NT2/D1 (cell line): ENCODE measurements at regions not wholly inside any gene's neighbourhood (a gene's known extent, or its start where the extent isn't known, plus 50 kb on each side); places are given as distances from the start of the nearest gene placed in this dataset.

Source experiments
- DNase-seq: peaks from one replicate; pipeline ENCODE4 v3.0.0-alpha.2; 2011; ENCODE audit warnings: low read depth, low spot score
- H3K27me3 ChIP-seq: 2 replicates; pipeline ENCODE4 v1.6.0; 2011; ENCODE audit warnings: mild to moderate bottlenecking; ENCODE audit not compliant: insufficient read length, insufficient read depth
- H3K36me3 ChIP-seq: 2 replicates; pipeline ENCODE4 v1.6.1; 2011; ENCODE audit warnings: mild to moderate bottlenecking, low read length, mixed read lengths; ENCODE audit not compliant: insufficient read depth, insufficient read length
- H3K4me1 ChIP-seq: 2 replicates; pipeline ENCODE4 v1.5.1; 2011; ENCODE audit not compliant: insufficient read depth, insufficient read length
- H3K4me3 ChIP-seq: 2 replicates; pipeline ENCODE4 v1.5.1; 2011; ENCODE audit warnings: low read depth; ENCODE audit not compliant: insufficient read length
- H3K9ac ChIP-seq: 2 replicates; pipeline ENCODE4 v1.6.0; 2011; ENCODE audit warnings: low read depth; ENCODE audit not compliant: insufficient read length
- H3K9me3 ChIP-seq: 2 replicates; pipeline ENCODE4 v1.5.1; 2011; ENCODE audit warnings: mild to moderate bottlenecking, low read length; ENCODE audit not compliant: insufficient read depth
- SUZ12 ChIP-seq: IDR thresholded peaks from 2 replicates; pipeline ENCODE4 v1.6.1; 2011; ENCODE audit not compliant: insufficient read length, insufficient read depth; ENCODE audit errors: extremely low read depth
- YY1 ChIP-seq: IDR thresholded peaks from 2 replicates; pipeline ENCODE4 v1.6.1; 2011; ENCODE audit not compliant: insufficient read length, insufficient read depth
- ZNF274 ChIP-seq: IDR thresholded peaks from 2 replicates; pipeline ENCODE4 v1.6.1; 2011; ENCODE audit warnings: mild to moderate bottlenecking, low read depth, low read length

DNA sequence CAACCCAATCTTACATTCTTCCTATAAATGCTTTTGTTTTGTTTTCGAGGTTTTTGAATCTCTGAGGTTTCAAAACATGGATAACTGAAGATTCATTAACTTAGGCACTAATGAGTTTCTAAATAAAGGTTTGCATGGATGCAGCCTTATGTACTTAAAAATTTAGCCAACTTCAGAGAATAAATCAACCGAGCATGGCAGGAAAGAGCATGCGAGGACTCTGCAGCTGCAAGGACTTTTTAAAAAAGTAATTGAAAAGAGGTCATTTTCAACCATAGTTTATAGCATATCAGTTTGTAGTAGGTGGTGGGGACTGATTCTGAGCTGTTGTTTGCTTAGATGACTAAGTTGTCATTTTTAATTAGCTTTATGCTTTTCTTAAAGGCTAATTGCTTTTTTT is 567.0 kb upstream of the ZEB2 start:
- H3K9ac ChIP-seq = no peak overlapping the region
- H3K27me3 ChIP-seq = no peaks in the 10 kb centered on the region
- no peak for DNase-seq
- H3K9me3 ChIP-seq = peaks cover 3% of the 10 kb centered on the region; the same call in 1 of the 2 replicates
- H3K4me1 ChIP-seq = no peaks in the 10 kb centered on the region
- no peaks in the 10 kb centered on the region for H3K36me3 ChIP-seq
- TF ChIP-seq SUZ12 (no peak), ZNF274 (no peak), YY1 (no peak)
- H3K4me3 ChIP-seq = no peak overlapping the region

GRCh38 chr2:145085612-145086011 is 565.7 kb upstream of the ZEB2 start:
- no peak for DNase-seq
- H3K4me3 ChIP-seq = no peak overlapping the region
- H3K4me1 ChIP-seq = no peaks in the 10 kb centered on the region
- H3K9ac ChIP-seq = no peak overlapping the region
- peaks cover 2% of the 10 kb centered on the region; the same call in 1 of the 2 replicates for H3K9me3 ChIP-seq
- H3K36me3 ChIP-seq = no peaks in the 10 kb centered on the region
- no peak for TF ChIP-seq ZNF274
- no peak for TF ChIP-seq YY1
- no peak for TF ChIP-seq SUZ12
- no peaks in the 10 kb centered on the region for H3K27me3 ChIP-seq

DNA sequence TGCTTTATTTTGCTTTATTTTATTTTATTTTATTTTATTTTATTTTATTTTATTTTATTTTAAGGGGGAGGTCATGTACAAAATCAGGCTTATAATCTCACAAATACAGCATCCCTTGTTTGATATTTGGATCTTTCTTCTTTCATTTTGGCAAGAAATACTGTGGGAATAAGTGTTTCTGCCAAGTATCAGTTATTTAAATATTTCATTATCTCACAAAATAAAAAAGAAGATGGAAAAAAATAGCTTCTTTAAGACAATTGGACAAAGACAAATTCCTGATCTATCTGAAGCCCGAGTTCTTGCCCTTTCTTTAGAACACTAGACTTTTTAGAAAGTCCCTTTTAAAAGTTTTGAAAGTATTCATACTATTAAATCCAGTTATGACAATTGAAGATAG is 560.5 kb upstream of the ZEB2 start:
- TF ChIP-seq ZNF274 (no peak), YY1 (no peak), SUZ12 (no peak)
- DNase-seq = no peak
- H3K27me3 ChIP-seq = no peaks in the 10 kb centered on the region

GRCh38 chr2:145079641-145080040 is 559.7 kb upstream of the ZEB2 start:
- Histone ChIP-seq H3K4me1 (no peaks in the 10 kb centered on the region), H3K27me3 (no peaks in the 10 kb centered on the region), H3K4me3 (no peak overlapping the region), H3K36me3 (no peaks in the 10 kb centered on the region), H3K9me3 (no peaks in the 10 kb centered on the region), H3K9ac (no peak overlapping the region)
- no peak for DNase-seq
- TF ChIP-seq SUZ12 = no peak
- TF ChIP-seq ZNF274 = no peak
- no peak for TF ChIP-seq YY1

More for the DNA sequence above, 560.5 kb upstream of the ZEB2 start:
- Histone ChIP-seq H3K9ac (no peak overlapping the region), H3K9me3 (no peaks in the 10 kb centered on the region), H3K36me3 (no peaks in the 10 kb centered on the region), H3K4me1 (no peaks in the 10 kb centered on the region), H3K4me3 (no peak overlapping the region)

- no peaks in the 10 kb centered on the region for H3K36me3 ChIP-seq
- DNase-seq = no peak
- no peak for TF ChIP-seq ZNF274
- TF ChIP-seq YY1 = no peak
- TF ChIP-seq SUZ12 = no peak
- H3K4me3 ChIP-seq = no peak overlapping the region
- no peaks in the 10 kb centered on the region for H3K27me3 ChIP-seq
- H3K9me3 ChIP-seq = no peaks in the 10 kb centered on the region
- H3K9ac ChIP-seq = no peak overlapping the region
- H3K4me1 ChIP-seq = no peaks in the 10 kb centered on the region
Observed at GRCh38 chr2:145078923-145079322, 559.0 kb upstream of the ZEB2 start.

DNA sequence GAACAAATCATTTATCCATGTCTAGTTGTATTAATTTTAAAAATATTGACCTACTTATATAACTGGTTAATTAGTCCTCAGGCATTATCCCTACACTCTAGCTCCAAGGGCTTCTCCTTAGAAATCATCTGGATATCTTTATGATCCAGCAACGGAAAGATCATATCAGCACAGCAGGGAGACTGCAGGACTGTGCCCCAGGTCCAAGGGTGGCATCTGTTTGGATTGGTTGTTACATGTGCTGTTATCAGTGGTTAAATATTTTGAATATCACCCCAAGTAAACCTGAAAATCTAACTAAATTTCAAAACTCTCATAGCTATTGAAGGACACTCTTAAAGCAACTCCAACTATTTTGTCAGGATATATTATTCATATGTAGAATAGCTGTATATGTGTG is 556.2 kb upstream of the ZEB2 start:
- H3K36me3 ChIP-seq = no peaks in the 10 kb centered on the region
- H3K4me1 ChIP-seq = no peaks in the 10 kb centered on the region
- no peak for DNase-seq
- TF ChIP-seq ZNF274 (no peak), SUZ12 (no peak), YY1 (no peak)
- H3K27me3 ChIP-seq = no peaks in the 10 kb centered on the region
- no peak overlapping the region for H3K4me3 ChIP-seq
- H3K9ac ChIP-seq = no peak overlapping the region
- no peaks in the 10 kb centered on the region for H3K9me3 ChIP-seq

GRCh38 chr2:145075454-145076062 is 555.6 kb upstream of the ZEB2 start:
- H3K9ac ChIP-seq = no peak overlapping the region
- H3K4me3 ChIP-seq = no peak overlapping the region
- TF ChIP-seq ZNF274 (no peak), SUZ12 (no peak), YY1 (no peak)
- no peaks in the 10 kb centered on the region for H3K36me3 ChIP-seq
- H3K27me3 ChIP-seq = no peaks in the 10 kb centered on the region
- DNase-seq = no peak
- H3K4me1 ChIP-seq = no peaks in the 10 kb centered on the region
- H3K9me3 ChIP-seq = no peaks in the 10 kb centered on the region

DNA sequence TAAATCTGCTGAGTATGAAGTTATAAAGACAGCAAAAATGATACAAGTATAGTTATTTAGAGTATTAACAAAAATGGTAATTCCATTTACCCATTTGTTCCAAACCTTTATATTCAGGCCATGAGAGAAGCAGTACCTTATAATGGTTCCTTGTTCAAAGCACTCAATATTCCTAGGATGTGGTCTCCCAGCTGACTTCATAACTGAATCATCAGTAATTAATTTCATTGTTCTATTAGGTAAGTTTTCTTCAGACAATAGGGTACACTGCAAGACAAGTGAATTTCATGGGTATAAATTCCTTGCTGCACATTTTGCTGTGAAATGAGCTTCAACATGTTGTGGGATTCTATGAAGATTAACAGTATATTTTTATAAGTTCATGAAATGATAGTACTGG is 550.8 kb upstream of the ZEB2 start:
- no peak overlapping the region for H3K9ac ChIP-seq
- no peaks in the 10 kb centered on the region for H3K27me3 ChIP-seq
- no peak for DNase-seq
- H3K9me3 ChIP-seq = peaks cover 13% of the 10 kb centered on the region
- no peaks in the 10 kb centered on the region for H3K4me1 ChIP-seq
- TF ChIP-seq YY1 (no peak), SUZ12 (no peak), ZNF274 (no peak)
- no peaks in the 10 kb centered on the region for H3K36me3 ChIP-seq
- no peak overlapping the region for H3K4me3 ChIP-seq
